GM21825 (cell line): ENCODE measurements at regions not wholly inside any gene's neighbourhood (a gene's known extent, or its start where the extent isn't known, plus 50 kb on each side); places are given as distances from the start of the nearest gene placed in this dataset.

Experiments used
- ATAC-seq: cut with Tn5 transposase; IDR thresholded peaks from one replicate; pipeline ENCODE4 v1.9.1; 2021; ENCODE audit warnings: mild to moderate bottlenecking, moderate library complexity; ENCODE audit not compliant: unreplicated experiment

DNA sequence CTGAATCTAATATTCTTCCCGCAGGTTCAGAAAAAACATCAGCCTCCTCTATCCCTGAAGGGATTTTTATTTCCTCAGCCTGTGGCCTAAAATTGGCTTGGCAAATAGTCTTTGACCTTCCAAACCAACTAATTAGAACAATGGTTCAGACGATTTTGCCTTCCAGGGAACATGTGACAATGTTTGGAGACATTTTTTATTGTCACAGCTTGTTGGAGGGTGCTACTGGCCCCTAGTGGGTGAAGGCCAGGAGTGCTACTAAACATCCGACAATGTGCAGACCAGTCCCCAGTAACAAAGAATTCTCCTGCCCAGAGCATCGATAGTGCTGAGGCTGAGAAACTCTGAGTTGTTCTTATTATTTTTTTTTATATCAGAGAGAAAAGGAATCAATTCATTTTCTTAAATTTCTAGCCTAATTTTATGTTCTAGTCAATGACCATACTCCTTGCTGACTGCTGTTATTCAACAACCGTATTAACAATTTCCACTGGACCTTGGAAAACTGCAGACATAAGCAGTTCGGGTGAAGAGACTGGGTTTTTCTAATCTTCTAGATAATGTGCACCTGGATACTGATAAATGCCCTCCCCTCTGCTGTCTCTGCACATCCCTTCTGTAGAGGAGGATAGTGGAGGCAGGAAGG is 280.7 kb downstream of the LMX1A start:
- ATAC-seq = no peak

DNA sequence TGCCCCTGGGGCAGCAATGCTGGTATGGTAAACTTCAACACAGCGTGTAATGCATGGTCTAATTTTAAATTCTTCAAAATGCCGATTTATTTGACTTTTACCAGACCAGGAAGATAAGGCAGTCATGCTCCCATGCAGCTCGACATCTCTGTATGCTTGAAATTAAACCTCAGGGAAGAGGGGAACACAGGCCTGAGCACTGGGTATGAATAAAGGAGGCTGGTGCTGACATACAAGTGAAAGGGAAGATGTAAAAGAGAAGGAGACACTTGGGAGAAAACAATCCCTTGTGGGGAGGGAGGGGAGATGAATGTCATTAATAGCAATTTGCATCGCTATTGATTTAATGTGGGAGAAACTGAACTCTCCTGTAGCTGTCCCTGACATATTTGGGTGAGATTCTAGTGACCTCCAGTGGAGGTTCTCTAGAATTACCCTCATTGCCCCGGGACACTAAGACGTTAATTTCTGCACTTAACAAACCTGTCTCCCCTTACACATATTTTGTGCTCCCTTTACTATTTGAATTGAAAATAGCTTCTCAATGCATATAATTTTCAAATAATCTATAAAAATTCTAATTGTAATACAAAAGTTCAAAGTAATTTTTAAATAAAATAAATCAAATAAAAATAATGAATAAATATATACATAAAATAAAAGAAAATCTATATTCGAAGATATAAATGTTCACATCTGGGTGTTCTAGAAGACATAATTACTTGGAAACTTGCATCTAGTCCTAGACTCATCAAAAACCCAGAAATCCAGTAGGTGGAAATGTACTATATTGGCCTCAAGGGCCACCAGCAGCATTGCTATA is 283.1 kb downstream of the LMX1A start:
- ATAC-seq = no peak

GRCh38 chr1:165070675-165071074 is 285.8 kb downstream of the LMX1A start:
- no peak for ATAC-seq

DNA sequence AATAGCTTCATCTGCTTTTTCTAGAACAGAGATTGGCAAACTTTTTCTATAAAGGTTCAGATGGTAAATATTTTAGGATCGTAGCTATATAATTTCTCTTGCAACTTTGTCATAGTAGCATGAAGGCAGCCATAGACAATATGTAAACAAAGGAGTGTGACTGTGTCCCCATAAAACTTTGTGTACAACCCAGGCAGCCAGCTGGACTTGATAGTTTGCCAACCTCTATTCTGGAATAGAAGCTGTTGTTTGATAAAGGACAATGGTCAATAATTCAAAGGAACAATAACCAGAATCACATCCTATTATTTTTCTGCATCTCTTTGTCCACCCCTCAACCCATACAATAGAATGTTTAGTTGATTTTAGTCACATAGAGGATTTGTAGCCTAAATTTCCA is 286.7 kb downstream of the LMX1A start:
- ATAC-seq = no peak

GRCh38 chr1:165068741-165069140 is 287.8 kb downstream of the LMX1A start:
- no peak for ATAC-seq

GRCh38 chr1:165067829-165068228 is 288.7 kb downstream of the LMX1A start:
- no peak for ATAC-seq

DNA sequence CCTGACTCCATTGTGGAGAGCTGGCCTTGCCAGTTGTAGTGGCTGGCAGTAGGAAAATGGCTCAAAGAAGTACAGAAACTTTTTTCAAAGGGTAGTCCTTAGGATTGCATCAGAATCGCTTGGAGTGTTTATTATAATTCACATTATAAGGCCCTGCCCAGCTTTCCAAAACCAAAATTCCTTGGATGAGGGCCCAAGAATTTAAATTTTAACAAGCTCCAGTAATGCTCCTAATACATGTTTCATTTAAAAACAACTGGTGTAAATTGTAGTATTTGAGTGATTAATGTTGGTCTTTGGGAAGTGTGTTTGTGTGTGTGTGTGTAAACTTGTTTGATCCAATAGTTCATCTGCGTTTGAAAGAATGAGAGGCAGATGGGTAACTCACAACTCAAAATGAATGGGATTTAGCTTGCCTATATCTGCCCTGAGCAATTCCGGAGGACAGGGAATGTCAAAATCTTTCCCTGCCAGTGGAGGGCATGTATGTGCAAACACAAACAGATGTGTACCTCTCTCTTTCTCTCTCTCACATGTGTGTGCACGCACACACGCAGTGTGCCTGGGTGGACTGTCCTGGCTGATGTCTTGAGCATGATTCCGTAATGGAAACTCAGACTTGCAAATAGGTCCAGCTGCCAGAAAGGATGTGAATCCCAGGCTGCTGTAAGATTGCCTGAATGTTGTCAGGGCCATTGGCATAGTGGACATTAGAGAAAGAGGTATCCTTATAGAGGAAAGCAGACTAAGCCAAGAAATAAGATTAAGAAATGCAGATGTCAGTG is 293.1 kb downstream of the LMX1A start:
- no peak for ATAC-seq

GRCh38 chr1:165062346-165062745 is 294.2 kb downstream of the LMX1A start:
- no peak for ATAC-seq

DNA sequence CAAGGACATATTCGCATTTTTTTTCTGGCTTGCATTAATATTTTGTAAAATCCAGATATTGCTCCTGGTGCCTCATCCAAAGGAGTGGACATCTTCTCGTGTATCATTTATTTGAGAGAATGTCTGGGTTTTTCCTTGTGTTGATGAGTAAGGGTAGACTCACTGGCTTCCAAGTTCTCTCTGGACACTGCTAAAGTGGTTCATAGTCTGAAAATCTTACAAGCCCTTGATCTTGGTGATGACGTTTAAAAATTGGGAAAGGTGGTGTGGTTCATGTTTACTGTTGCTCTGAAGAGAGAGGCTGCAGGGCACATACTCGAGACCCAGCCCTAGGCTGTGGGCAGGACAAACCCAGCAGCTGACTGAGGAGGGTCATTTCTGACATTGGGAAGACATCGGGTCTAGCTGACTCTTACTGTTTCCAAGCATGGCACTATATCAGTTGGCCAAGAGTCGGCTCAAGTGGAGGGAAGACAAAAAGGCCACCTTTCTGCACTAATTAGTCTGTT is 296.2 kb downstream of the LMX1A start:
- no peak for ATAC-seq

DNA sequence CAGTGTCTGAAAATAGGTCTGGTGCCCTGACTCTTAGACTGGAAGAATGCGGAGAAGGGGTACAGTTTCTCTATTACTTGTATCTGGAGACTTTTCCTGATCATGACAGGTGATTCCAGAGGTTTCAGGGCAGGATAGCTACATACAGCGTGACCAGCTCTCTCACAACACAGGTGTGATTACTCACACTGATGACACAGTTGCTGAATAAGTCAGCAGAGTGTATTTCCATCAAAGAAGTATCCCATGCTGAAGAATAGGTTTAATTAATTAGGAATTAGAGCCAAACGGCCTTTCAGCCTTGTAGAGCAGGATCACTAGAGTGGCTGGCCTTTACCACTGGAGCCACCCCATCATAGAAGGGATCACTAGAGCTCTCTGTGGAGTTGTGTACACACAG is 298.6 kb downstream of the LMX1A start:
- no peak for ATAC-seq

DNA sequence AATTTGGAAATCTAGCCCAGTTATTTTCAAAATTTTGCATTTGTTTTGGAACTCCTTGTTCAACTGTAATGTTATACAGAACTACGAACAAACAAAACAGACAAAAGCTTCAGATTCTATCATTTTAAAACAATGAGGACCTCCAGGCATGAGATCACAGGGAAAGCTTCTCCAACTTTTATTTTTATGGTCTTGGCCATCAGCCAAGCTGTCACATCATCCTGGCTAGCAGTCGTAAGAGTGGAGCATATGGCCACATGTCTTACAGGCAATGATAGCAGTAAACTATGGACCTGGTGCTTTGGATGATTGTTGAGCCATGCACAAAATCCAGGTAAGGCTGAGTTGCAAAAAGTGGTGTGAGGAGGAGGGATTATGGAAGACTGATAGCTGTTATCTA is 299.6 kb downstream of the LMX1A start:
- no peak for ATAC-seq

- ATAC-seq = no peak
These were observed 300.9 kb downstream of the LMX1A start for GRCh38 chr1:165055581-165055980.

DNA sequence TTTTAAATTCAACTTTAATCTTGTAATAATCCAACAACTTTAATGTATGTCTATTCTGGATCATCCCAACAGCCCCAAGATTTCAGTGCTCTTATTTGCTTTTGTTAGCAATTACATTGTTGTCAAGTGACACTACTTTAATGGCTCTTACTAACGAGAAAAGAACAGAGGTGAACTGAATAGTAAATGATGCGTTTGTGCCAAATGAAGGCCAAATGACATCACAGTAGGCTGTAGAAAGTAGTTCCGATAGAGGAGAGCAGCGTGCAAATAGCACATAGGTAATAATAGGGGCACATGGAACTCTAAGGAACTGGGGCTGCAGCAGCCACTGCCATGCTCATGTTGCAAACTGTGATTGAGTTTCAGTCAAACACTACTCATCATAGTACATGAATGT is 301.9 kb downstream of the LMX1A start:
- ATAC-seq = no peak

GRCh38 chr1:165053351-165053750 is 303.2 kb downstream of the LMX1A start:
- ATAC-seq = no peak

- ATAC-seq = no peak
These were observed 303.6 kb downstream of the LMX1A start for GRCh38 chr1:165052936-165053335.

GRCh38 chr1:165052431-165052830 is 304.1 kb downstream of the LMX1A start:
- no peak for ATAC-seq

GRCh38 chr1:165050246-165050645 is 306.3 kb downstream of the LMX1A start:
- ATAC-seq = no peak

- ATAC-seq = no peak
These were observed 308.5 kb downstream of the LMX1A start for GRCh38 chr1:165047994-165048393.

- no peak for ATAC-seq
These were observed 310.6 kb downstream of the LMX1A start for GRCh38 chr1:165045902-165046301.

- ATAC-seq = no peak
These were observed 315.9 kb downstream of the LMX1A start for GRCh38 chr1:165040641-165041040.

GRCh38 chr1:165039996-165040395 is 316.5 kb downstream of the LMX1A start:
- no peak for ATAC-seq

- ATAC-seq = no peak
These were observed 320.1 kb downstream of the LMX1A start for GRCh38 chr1:165036403-165036802.
